ENCODE measurements at regions not wholly inside any gene's neighbourhood (a gene's known extent, or its start where the extent isn't known, plus 50 kb on each side); places are given as distances from the start of the nearest gene placed in this dataset.

DNA sequence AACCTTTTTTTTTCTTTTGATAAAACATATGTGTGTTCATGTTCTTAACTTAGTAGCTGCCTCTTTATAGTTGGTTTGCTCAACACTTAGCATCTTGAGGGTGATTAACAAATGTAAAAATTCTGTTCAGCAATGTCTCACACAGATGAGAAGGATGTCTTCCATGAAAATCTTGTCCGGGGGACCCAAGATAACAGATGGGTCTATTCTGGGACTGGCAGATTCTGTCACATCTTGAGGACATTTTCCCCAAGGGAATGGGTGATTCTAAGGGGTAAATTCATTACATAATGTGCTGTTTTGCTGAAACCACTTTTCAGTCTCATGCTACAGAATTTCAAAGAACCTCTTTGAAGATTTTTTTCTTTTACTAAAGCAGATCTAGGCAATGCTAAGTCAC is 342.2 kb downstream of the IGSF11 start:
- POLR2A ChIA-PET = no interaction called here
- DNase-seq (no peak), ATAC-seq (ENCODE audit: low read depth) (no peak)
- H3K27ac Mint-ChIP-seq = no peak overlapping the region
- CTCF ChIA-PET = interaction anchor here (0.5 kb wide), 1 partner anchor 91 kb away, joined by 3 read pairs; no protein-coding TSS in a partner anchor
- intact Hi-C loops (cut with micrococcal nuclease) = no loop called here
- H3K4me1 Mint-ChIP-seq = no peaks in the 10 kb centered on the region
- H3K4me3 Mint-ChIP-seq = no peak overlapping the region
- TF ChIP-seq, protein P1, sequence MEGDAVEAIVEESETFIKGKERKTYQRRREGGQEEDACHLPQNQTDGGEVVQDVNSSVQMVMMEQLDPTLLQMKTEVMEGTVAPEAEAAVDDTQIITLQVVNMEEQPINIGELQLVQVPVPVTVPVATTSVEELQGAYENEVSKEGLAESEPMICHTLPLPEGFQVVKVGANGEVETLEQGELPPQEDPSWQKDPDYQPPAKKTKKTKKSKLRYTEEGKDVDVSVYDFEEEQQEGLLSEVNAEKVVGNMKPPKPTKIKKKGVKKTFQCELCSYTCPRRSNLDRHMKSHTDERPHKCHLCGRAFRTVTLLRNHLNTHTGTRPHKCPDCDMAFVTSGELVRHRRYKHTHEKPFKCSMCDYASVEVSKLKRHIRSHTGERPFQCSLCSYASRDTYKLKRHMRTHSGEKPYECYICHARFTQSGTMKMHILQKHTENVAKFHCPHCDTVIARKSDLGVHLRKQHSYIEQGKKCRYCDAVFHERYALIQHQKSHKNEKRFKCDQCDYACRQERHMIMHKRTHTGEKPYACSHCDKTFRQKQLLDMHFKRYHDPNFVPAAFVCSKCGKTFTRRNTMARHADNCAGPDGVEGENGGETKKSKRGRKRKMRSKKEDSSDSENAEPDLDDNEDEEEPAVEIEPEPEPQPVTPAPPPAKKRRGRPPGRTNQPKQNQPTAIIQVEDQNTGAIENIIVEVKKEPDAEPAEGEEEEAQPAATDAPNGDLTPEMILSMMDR (IDR thresholded peaks at IDR 0.05) = no peak
- peaks cover 3% of the 10 kb centered on the region for H3K9me3 Mint-ChIP-seq
- no peaks in the 10 kb centered on the region for H3K27me3 Mint-ChIP-seq
- no peaks in the 10 kb centered on the region for H3K36me3 Mint-ChIP-seq (ENCODE audit: low read depth)

DNA sequence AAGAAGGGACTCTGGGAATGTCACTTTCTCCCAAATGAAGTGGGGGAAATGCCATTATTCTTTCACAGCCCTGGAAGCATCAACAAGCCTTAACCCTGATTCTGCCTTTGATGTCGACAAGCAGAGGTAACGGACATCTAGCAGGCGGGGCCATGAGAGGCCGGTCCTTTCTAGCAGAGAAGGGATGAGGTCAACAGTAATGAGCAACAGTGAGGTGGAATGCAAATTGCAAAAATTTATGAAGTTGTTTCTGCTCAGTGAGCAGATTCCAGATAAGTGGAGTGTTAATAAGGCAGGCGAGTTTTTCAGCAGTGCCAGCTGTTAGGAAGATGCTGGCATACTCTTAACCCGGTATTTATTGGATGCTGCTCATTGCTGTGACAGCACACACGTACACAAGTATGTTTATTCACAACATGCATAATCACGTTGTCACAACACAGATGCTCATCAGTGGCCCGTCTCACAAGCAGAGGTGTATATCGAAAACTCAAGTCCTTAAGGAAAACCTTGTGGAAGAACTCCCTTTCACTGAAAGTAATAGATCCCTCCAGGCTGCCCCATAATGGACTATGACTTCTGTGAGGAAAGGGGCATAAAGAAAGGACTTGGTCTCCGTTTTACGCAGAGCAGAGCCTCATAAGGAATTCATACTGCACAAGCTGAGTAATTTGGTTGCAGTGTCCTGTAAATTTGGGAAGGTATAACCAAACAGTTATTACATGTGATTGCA is 329.0 kb downstream of the IGSF11 start:
- Mint-ChIP-seq H3K36me3 (ENCODE audit: low read depth) (no peaks in the 10 kb centered on the region), H3K4me1 (no peaks in the 10 kb centered on the region), H3K4me3 (no peak overlapping the region), H3K9me3 (no peaks in the 10 kb centered on the region), H3K27ac (no peak overlapping the region), H3K27me3 (no peaks in the 10 kb centered on the region)
- ChIA-PET CTCF (no interaction called here), POLR2A (no interaction called here)
- DNase-seq (no peak), ATAC-seq (ENCODE audit: low read depth) (no peak)
- TF ChIP-seq, protein P1 (IDR thresholded peaks at IDR 0.05) = no peak
- intact Hi-C loops (cut with micrococcal nuclease) = no loop called here

DNA sequence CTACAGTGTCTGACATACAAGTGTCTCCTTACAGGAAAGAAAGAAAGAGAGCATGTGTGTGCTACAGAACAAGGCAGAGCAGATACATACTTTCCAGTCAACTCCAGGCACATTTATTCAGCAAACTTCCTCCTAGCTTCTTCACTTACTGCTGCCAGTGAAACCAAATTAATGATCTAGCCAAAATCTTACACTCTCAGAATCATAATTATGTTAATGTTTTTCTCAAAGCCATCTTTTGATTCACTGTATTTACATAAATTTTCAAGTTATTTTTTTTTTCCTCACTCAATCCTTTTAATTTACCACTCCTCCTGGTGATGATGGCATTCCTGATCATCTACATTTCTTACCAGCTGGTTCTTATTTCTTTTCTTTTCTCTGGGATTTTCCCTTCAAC is 326.7 kb downstream of the IGSF11 start:
- TF ChIP-seq, protein P1 (IDR thresholded peaks at IDR 0.05) = no peak
- Mint-ChIP-seq H3K4me3 (no peak overlapping the region), H3K9me3 (no peaks in the 10 kb centered on the region), H3K27me3 (no peaks in the 10 kb centered on the region), H3K27ac (no peak overlapping the region), H3K4me1 (no peaks in the 10 kb centered on the region), H3K36me3 (ENCODE audit: low read depth) (no peaks in the 10 kb centered on the region)
- ATAC-seq (ENCODE audit: low read depth) (no peak), DNase-seq (no peak)
- ChIA-PET CTCF (no interaction called here), POLR2A (no interaction called here)
- intact Hi-C loops (cut with micrococcal nuclease) = no loop called here

GRCh38 chr3:118710532-118710931 is 324.1 kb downstream of the IGSF11 start:
- ChIA-PET CTCF (no interaction called here), POLR2A (no interaction called here)
- TF ChIP-seq, protein P1 (IDR thresholded peaks at IDR 0.05) = no peak
- ATAC-seq (ENCODE audit: low read depth) (no peak), DNase-seq (no peak)
- intact Hi-C loops (cut with micrococcal nuclease) = no loop called here
- Mint-ChIP-seq H3K27ac (no peak overlapping the region), H3K4me1 (no peaks in the 10 kb centered on the region), H3K27me3 (no peaks in the 10 kb centered on the region), H3K4me3 (no peak overlapping the region), H3K36me3 (ENCODE audit: low read depth) (no peaks in the 10 kb centered on the region), H3K9me3 (no peaks in the 10 kb centered on the region)

DNA sequence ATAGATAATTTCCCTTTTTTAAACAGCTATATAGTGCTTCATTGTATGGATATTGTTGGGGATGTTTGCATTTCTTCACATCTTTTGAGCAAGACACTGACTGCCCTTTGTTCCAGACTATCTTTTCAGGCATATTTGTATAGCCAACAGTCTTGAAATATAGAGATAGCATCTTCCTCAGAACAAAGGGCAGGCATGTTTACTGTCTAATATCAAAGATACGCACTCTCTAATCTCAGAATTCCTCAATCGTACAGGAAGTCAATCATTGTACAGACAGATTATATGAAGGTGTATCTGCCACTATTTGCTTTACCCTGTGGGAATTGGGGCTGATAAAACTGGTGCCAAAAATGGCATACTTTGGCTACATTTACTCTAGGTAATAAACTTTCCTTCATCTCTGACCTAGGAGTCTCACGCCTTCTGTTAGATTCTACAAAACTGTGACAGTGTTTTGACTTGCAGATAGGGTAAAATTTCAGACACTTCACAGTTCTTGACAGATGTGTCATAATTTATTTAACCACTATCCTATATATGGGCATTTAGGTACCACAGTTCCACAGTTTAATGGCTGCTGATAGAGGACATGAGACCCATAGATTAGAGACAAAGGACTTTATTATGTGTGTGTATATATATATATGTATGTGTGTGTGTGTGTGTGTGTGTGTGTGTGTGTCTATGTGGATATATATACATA is 321.0 kb downstream of the IGSF11 start:
- no peaks in the 10 kb centered on the region for H3K36me3 Mint-ChIP-seq (ENCODE audit: low read depth)
- H3K27me3 Mint-ChIP-seq = no peaks in the 10 kb centered on the region
- no peaks in the 10 kb centered on the region for H3K9me3 Mint-ChIP-seq
- H3K4me3 Mint-ChIP-seq = no peak overlapping the region
- no peak for DNase-seq
- ChIA-PET CTCF (no interaction called here), POLR2A (no interaction called here)
- H3K27ac Mint-ChIP-seq = no peak overlapping the region
- TF ChIP-seq, protein P1 (IDR thresholded peaks at IDR 0.05) = no peak
- H3K4me1 Mint-ChIP-seq = no peaks in the 10 kb centered on the region
- ATAC-seq (ENCODE audit: low read depth) = no peak
- intact Hi-C loops (cut with micrococcal nuclease) = no loop called here
